Smooth muscle cell (in vitro differentiated cells): ENCODE measurements at regions not wholly inside any gene's neighbourhood (a gene's known extent, or its start where the extent isn't known, plus 50 kb on each side); places are given as distances from the start of the nearest gene placed in this dataset.

ENCODE experiments used
- DNase-seq: peaks from one replicate; lab custom pipeline; 2025; ENCODE audit not compliant: unreplicated experiment; lab: John Stamatoyannopoulos, UW
- H2AFZ ChIP-seq: fragments of 200-600 bp; sonication (generic); 2 replicates; pipeline ENCODE4 v1.6.0; 2016; ENCODE audit warnings: antibody characterized with exemption, low read depth, mild to moderate bottlenecking
- H3F3A ChIP-seq: fragments of 200-600 bp; sonication (generic); 2 replicates; pipeline ENCODE4 v1.6.0; 2017; ENCODE audit warnings: antibody characterized with exemption, low read depth
- H3K27ac ChIP-seq: fragments of 200-600 bp; sonication (generic); 2 replicates; pipeline ENCODE4 v1.5.1; 2016; ENCODE audit warnings: low read depth, mild to moderate bottlenecking
- H3K27me3 ChIP-seq: fragments of 200-600 bp; sonication (generic); 2 replicates; pipeline ENCODE4 v1.6.1; 2016; ENCODE audit warnings: low read depth, mild to moderate bottlenecking
- H3K36me3 ChIP-seq: fragments of 200-600 bp; sonication (generic); 2 replicates; pipeline ENCODE4 v1.5.1; 2016; ENCODE audit warnings: low read depth
- H3K4me1 ChIP-seq: fragments of 200-600 bp; sonication (generic); 2 replicates; pipeline ENCODE4 v1.5.1; 2016; ENCODE audit warnings: low read depth
- H3K4me2 ChIP-seq: fragments of 200-600 bp; sonication (generic); 2 replicates; pipeline ENCODE4 v1.6.0; 2016; ENCODE audit warnings: mild to moderate bottlenecking
- H3K4me3 ChIP-seq: fragments of 200-600 bp; sonication (generic); 2 replicates; pipeline ENCODE4 v1.5.1; 2016; ENCODE audit warnings: mild to moderate bottlenecking
- H3K79me2 ChIP-seq: fragments of 200-600 bp; sonication (generic); 2 replicates; pipeline ENCODE4 v1.6.0; 2016; ENCODE audit warnings: low read depth, mild to moderate bottlenecking
- H3K9ac ChIP-seq: fragments of 200-600 bp; sonication (generic); 2 replicates; pipeline ENCODE4 v1.6.0; 2016; ENCODE audit warnings: low read depth
- H3K9me3 ChIP-seq: fragments of 200-600 bp; sonication (generic); replicated peaks from 2 replicates; pipeline ENCODE4 v1.5.1; 2016; ENCODE audit warnings: low read depth
- H4K20me1 ChIP-seq: fragments of 200-600 bp; sonication (generic); 2 replicates; pipeline ENCODE4 v1.6.0; 2016; ENCODE audit warnings: low read depth
- WGBS: methylation state at CpG from one replicate; pipeline ENCODE4 v1.1.7; 2016; ENCODE audit warnings: low lambda C conversion rate; 5-methylcytosine and 5-hydroxymethylcytosine counted together
- TF ChIP-seq, protein P1 (sequence below): fragments of 200-600 bp; sonication (generic); IDR thresholded peaks from 2 replicates; pipeline ENCODE4 v1.5.1; 2017; ENCODE audit warnings: borderline replicate concordance, mild to moderate bottlenecking, antibody characterized with exemption; ENCODE audit not compliant: insufficient read depth, poor library complexity, severe bottlenecking

DNA sequence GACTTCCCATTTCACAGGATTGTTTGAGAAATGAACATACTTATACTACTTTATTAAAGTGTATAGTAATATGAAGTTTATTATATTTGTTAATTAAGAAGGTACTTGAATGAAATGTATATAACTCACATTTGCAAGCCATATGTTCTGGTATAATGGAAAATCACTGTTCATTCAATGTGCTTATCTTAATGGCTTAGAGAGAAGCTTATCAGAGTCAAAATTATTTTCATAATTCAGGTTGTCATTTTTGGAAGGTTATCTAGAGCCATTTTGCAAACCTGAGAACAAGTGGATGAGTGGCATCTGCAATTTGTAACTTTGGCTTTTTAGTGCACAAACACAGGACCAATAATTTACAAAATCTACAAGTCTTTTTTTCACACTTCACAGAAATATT, 621.0 kb downstream of the ARL4A start:
- no peaks in the 10 kb centered on the region for H4K20me1 ChIP-seq
- TF ChIP-seq, protein P1, sequence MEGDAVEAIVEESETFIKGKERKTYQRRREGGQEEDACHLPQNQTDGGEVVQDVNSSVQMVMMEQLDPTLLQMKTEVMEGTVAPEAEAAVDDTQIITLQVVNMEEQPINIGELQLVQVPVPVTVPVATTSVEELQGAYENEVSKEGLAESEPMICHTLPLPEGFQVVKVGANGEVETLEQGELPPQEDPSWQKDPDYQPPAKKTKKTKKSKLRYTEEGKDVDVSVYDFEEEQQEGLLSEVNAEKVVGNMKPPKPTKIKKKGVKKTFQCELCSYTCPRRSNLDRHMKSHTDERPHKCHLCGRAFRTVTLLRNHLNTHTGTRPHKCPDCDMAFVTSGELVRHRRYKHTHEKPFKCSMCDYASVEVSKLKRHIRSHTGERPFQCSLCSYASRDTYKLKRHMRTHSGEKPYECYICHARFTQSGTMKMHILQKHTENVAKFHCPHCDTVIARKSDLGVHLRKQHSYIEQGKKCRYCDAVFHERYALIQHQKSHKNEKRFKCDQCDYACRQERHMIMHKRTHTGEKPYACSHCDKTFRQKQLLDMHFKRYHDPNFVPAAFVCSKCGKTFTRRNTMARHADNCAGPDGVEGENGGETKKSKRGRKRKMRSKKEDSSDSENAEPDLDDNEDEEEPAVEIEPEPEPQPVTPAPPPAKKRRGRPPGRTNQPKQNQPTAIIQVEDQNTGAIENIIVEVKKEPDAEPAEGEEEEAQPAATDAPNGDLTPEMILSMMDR: no peak
- H3K27me3 ChIP-seq: no peaks in the 10 kb centered on the region
- DNase-seq: no peak
- H3K79me2 ChIP-seq: no peaks in the 10 kb centered on the region
- H3K9me3 ChIP-seq: peaks cover 2% of the 10 kb centered on the region
- no peak overlapping the region for H2AFZ ChIP-seq
- no peak overlapping the region for H3K27ac ChIP-seq
- H3K4me3 ChIP-seq: no peak overlapping the region
- no peak overlapping the region for H3K9ac ChIP-seq
- no peak overlapping the region for H3K4me2 ChIP-seq
- no peaks in the 10 kb centered on the region for H3K36me3 ChIP-seq
- H3F3A ChIP-seq: no peaks in the 10 kb centered on the region
- H3K4me1 ChIP-seq: no peaks in the 10 kb centered on the region

DNA sequence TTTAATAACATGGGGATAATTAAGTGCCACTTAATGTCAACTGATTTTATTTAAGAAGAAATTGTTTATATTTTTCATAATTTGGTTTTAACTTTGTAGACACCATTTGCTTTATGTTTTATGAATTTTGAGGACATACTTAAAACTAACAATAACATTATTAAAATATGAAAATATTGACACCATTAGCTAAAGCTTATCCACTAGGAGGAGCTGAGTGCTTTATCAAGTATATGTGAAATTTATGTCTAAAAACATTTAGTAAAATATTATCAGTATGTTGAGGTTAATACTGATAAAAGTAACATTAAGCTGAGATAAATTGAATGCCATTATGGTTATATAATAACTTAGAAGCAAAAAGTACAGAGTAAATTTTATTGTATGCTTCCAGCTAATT, 622.1 kb downstream of the ARL4A start:
- Histone ChIP-seq H3K27ac (no peak overlapping the region), H3K4me2 (no peak overlapping the region), H3K36me3 (no peaks in the 10 kb centered on the region), H3K9ac (no peak overlapping the region), H3K79me2 (no peaks in the 10 kb centered on the region), H3F3A (no peaks in the 10 kb centered on the region), H3K4me1 (no peaks in the 10 kb centered on the region), H3K27me3 (no peaks in the 10 kb centered on the region), H3K9me3 (peaks cover 2% of the 10 kb centered on the region), H4K20me1 (no peaks in the 10 kb centered on the region), H2AFZ (no peak overlapping the region), H3K4me3 (no peak overlapping the region)
- DNase-seq: no peak
- TF ChIP-seq, protein P1: no peak

DNA sequence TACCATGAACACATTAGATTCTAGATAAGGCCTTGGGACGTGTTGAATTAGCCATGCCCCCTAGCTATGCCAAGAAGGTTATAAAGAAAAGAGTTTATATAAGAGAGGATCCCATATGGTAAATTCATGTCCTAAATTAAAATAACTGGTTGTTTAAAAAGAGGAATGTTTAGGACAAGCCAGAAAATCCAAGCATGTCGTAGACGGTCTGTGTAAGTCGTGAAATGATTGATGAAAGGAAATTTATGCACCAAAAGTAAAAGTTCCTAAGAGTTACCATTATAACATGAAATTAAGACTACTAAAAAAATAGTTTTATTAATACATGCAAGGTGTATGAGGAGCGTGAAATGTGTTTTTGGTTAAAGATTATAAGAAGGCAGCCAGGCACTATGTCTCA, 624.9 kb downstream of the ARL4A start:
- Histone ChIP-seq H3K9me3 (peaks cover 2% of the 10 kb centered on the region), H3K36me3 (no peaks in the 10 kb centered on the region), H3K4me1 (no peaks in the 10 kb centered on the region), H3K4me3 (no peak overlapping the region), H4K20me1 (no peaks in the 10 kb centered on the region), H3K9ac (no peak overlapping the region), H3K79me2 (no peaks in the 10 kb centered on the region), H2AFZ (no peak overlapping the region), H3K27ac (no peak overlapping the region), H3F3A (no peaks in the 10 kb centered on the region), H3K27me3 (no peaks in the 10 kb centered on the region), H3K4me2 (no peak overlapping the region)
- no peak for DNase-seq
- TF ChIP-seq, protein P1: no peak
- 84% methylated on average over 5 of the region's 5 CpGs for WGBS

DNA sequence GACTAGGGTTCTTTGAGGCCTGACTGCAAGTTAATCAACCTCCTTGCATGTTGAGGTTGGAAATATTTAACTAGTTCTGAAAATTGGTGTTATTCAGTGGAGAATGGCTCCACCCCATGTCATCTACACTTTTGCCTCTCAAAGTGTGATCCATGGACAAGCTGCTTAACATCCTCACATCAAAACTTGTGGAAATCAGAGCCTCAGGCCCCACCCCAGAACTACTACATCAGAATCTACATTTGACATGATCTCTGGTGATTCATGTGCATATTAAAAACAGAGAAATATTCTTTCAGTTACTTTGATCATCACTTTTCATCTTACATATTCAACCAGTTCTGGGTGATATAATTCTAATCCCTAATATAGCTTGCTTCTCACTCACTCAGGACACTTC, 632.9 kb downstream of the ARL4A start:
- DNase-seq: no peak
- H3K4me1 ChIP-seq: no peaks in the 10 kb centered on the region
- H3K4me3 ChIP-seq: no peak overlapping the region
- TF ChIP-seq, protein P1: no peak
- H3K79me2 ChIP-seq: no peaks in the 10 kb centered on the region
- H3K36me3 ChIP-seq: no peaks in the 10 kb centered on the region
- H3K27me3 ChIP-seq: no peaks in the 10 kb centered on the region
- H2AFZ ChIP-seq: no peak overlapping the region
- H3K9ac ChIP-seq: no peak overlapping the region
- no peak overlapping the region for H3K27ac ChIP-seq
- H3K4me2 ChIP-seq: no peak overlapping the region
- H3K9me3 ChIP-seq: no peaks in the 10 kb centered on the region
- H3F3A ChIP-seq: no peaks in the 10 kb centered on the region
- H4K20me1 ChIP-seq: no peaks in the 10 kb centered on the region
